ENCODE measurements at regions not wholly inside any gene's neighbourhood (a gene's known extent, or its start where the extent isn't known, plus 50 kb on each side); places are given as distances from the start of the nearest gene placed in this dataset.

DNA sequence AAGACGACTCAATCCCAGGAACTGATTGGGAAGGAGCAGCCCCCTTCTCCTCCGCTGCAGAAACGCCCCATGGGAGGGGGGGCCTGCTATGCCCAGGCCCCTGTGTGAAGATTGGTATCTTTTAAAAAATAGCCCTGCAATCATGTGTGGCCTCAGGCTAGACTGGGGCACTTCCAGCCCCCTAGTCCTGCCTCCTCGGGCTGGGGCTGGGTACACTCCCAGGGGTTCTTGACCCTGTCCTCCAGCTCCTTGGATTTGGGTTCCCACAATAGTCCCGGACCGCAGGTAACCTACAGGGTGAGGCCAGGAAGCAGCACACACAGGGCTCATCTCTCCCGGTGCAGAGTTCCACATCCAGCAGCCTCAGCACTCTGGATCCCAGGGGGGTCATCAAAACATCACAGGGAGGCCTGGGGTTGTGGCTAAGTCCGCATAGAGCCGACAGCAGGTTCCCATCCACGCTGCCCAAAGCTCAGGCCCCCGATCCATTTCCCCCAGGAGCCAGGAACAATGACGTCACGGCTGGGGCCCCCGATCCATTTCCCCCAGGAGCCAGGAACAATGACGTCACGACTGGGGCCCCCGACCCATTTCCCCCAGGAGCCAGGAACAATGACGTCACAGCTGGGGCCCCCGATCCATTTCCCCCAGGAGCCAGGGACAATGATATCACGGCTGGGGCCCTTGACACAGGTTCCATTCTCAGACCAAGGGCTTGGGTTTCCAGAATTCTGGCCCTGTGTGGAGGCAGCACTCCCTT is 202.4 kb downstream of the IRF8 start:
- no peak for DNase-seq
- no peak overlapping the region for H3K4me3 ChIP-seq
- H3K4me1 ChIP-seq, result no peaks in the 10 kb centered on the region
- no peaks in the 10 kb centered on the region for H3K9me3 ChIP-seq
- H3K27me3 ChIP-seq, result no peaks in the 10 kb centered on the region
- WGBS, 2 donors, result 50 to 58% methylated on average over 17 to 20 of the region's 20 CpGs
- TF ChIP-seq POLR2A (IDR thresholded peaks at IDR 0.05), result no peak
- TF ChIP-seq CTCF (IDR thresholded peaks at IDR 0.05), result no peak
- no peak overlapping the region for H3K27ac ChIP-seq
- intact Hi-C loops (cut with DNase I; ENCODE audit: low total_unique reads), result no loop called here
- H3K36me3 ChIP-seq (ENCODE audit: low read depth, missing control alignments), result no peaks in the 10 kb centered on the region

GRCh38 chr16:86101897-86102157 is 202.9 kb downstream of the IRF8 start:
- Histone ChIP-seq H3K4me3 (no peak overlapping the region), H3K27me3 (no peaks in the 10 kb centered on the region), H3K4me1 (no peaks in the 10 kb centered on the region), H3K36me3 (ENCODE audit: low read depth, missing control alignments) (no peaks in the 10 kb centered on the region), H3K27ac (no peak overlapping the region), H3K9me3 (no peaks in the 10 kb centered on the region)
- 68 to 83% methylated on average over 8 of the region's 8 CpGs for WGBS, 2 donors
- intact Hi-C loops (cut with DNase I; ENCODE audit: low total_unique reads), result no loop called here
- TF ChIP-seq CTCF (IDR thresholded peaks at IDR 0.05), result no peak
- no peak for TF ChIP-seq POLR2A (IDR thresholded peaks at IDR 0.05)
- no peak for DNase-seq

DNA sequence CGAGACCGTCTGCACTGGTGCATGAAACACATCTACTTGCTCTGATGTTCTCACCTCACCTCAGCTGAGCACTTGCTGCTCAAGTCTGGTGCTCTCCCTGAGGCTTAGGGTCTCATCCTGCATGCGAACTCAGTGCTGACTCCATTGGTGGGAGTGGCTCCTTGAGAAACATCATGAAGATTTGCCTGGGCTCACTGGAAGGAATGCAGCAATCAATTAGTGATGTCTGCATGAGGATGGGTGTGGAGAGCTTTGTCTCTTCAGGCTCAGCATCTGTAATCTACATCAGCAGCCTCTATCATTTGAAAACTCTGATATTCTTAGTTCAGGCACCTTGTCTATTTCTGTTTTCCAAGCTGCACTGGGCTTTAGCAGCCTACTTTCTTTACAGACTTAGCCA is 204.4 kb downstream of the IRF8 start:
- no peak for DNase-seq
- Histone ChIP-seq H3K9me3 (no peaks in the 10 kb centered on the region), H3K4me1 (no peaks in the 10 kb centered on the region), H3K36me3 (ENCODE audit: low read depth, missing control alignments) (no peaks in the 10 kb centered on the region), H3K27me3 (no peaks in the 10 kb centered on the region), H3K27ac (no peak overlapping the region), H3K4me3 (no peak overlapping the region)
- no peak for TF ChIP-seq POLR2A (IDR thresholded peaks at IDR 0.05)
- TF ChIP-seq CTCF (IDR thresholded peaks at IDR 0.05), result no peak
- 87 to 89% methylated on average over 3 of the region's 3 CpGs for WGBS, 2 donors
- intact Hi-C loops (cut with DNase I; ENCODE audit: low total_unique reads), result no loop called here

DNA sequence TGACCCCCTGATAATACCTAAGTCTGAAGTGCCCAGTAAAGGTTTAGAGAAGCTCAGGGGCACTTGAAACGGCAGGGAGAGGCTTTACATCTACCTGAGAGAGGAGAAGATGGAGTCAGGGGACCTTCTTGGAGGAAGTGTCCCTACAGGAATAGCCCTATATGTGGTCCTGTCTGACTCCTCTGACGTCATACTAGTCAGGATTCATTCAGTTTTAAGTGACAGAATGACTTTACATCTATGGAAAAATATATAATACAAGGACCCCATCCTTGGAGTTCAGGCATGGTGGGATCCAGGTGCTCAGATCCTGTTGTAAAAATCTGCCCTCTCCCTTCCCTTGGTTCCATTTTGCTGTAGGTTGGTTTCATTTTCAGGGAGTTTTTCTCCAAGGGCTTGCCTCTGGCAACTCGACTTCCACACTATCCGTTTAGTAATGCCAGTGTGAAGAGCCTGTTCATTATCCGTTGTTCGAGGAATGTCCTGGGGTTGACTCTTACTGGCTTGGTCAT is 205.6 kb downstream of the IRF8 start:
- 72 to 86% methylated on average over 6 of the region's 6 CpGs for WGBS, 2 donors

More for the DNA sequence above, 205.6 kb downstream of the IRF8 start:
- Histone ChIP-seq H3K4me1 (no peaks in the 10 kb centered on the region), H3K36me3 (ENCODE audit: low read depth, missing control alignments) (no peaks in the 10 kb centered on the region), H3K27me3 (no peaks in the 10 kb centered on the region), H3K4me3 (no peak overlapping the region), H3K27ac (no peak overlapping the region), H3K9me3 (no peaks in the 10 kb centered on the region)
- no peak for TF ChIP-seq CTCF (IDR thresholded peaks at IDR 0.05)
- no peak for TF ChIP-seq POLR2A (IDR thresholded peaks at IDR 0.05)
- no peak for DNase-seq
- intact Hi-C loops (cut with DNase I; ENCODE audit: low total_unique reads), result no loop called here

Data from testis (tissue), 2 donors.